Activated CD4-positive, alpha-beta T cell treated with anti-CD3 and anti-CD28 coated beads for 36 hours (primary cell): ENCODE measurements at regions not wholly inside any gene's neighbourhood (a gene's known extent, or its start where the extent isn't known, plus 50 kb on each side); places are given as distances from the start of the nearest gene placed in this dataset.

Source experiments
- ATAC-seq: fragments of 200-7000 bp; cut with Tn5 transposase; one replicate; pipeline ENCODE4 v1.10.0; 2021; ENCODE audit warnings: mild to moderate bottlenecking, moderate library complexity
- CTCF ChIA-PET: fragments of 350-600 bp; sonication (Branson Sonifier 250); formaldehyde crosslinking; loops from one replicate; lab custom pipeline; 2021; ENCODE audit warnings: antibody characterized with exemption; lab: Charles Lee
- POLR2A ChIA-PET: fragments of 350-600 bp; sonication (Branson Sonifier 250); formaldehyde crosslinking; loops from one replicate; lab custom pipeline; 2021; ENCODE audit warnings: antibody characterized with exemption, inconsistent platforms; lab: Charles Lee
- DNase-seq: peaks from one replicate; pipeline ENCODE4 v3.0.0-alpha.2; 2020
- H3K27ac Mint-ChIP-seq: one replicate; pipeline ENCODE4 v1.8.0; 2021; ENCODE audit warnings: mixed read lengths
- H3K27me3 Mint-ChIP-seq: one replicate; pipeline ENCODE4 v1.8.0; 2021; ENCODE audit warnings: mixed read lengths
- H3K36me3 Mint-ChIP-seq: one replicate; pipeline ENCODE4 v1.8.0; 2021; ENCODE audit warnings: low read depth, mixed read lengths
- H3K4me1 Mint-ChIP-seq: one replicate; pipeline ENCODE4 v1.8.0; 2021; ENCODE audit warnings: mixed read lengths
- H3K4me3 Mint-ChIP-seq: one replicate; pipeline ENCODE4 v1.8.0; 2021; ENCODE audit warnings: mild to moderate bottlenecking, moderate library complexity, mixed read lengths
- H3K9me3 Mint-ChIP-seq: one replicate; pipeline ENCODE4 v1.8.0; 2021; ENCODE audit warnings: low read depth, mixed read lengths
- intact Hi-C, 2 experiments: fragments of 100-400 bp; cut with DNase I in 1 of 2; cut with micrococcal nuclease in 1 of 2; formaldehyde crosslinking; loops; one replicate each; pipeline versions ENCODE4 v1.14.2 to v1.15.1; 2022 to 2024; cut with DNase I, micrococcal nuclease

- Mint-ChIP-seq H3K27ac (no peak overlapping the region), H3K4me1 (no peaks in the 10 kb centered on the region), H3K27me3 (peaks cover 2% of the 10 kb centered on the region), H3K9me3 (no peaks in the 10 kb centered on the region), H3K36me3 (no peaks in the 10 kb centered on the region), H3K4me3 (no peak overlapping the region)
- CTCF ChIA-PET, result interaction anchor here (0.6 kb wide), 1 partner anchor 144 kb away, joined by 3 read pairs; no protein-coding TSS in a partner anchor
- no peak for ATAC-seq
- intact Hi-C loops, result no loop called here
- POLR2A ChIA-PET, result no interaction called here
- DNase-seq, result no peak
Measured at GRCh38 chr6:82836022-82836575, 229.5 kb downstream of the UBE3D start.

- Mint-ChIP-seq H3K27me3 (peaks cover 2% of the 10 kb centered on the region), H3K4me1 (no peaks in the 10 kb centered on the region), H3K36me3 (no peaks in the 10 kb centered on the region), H3K4me3 (no peak overlapping the region), H3K9me3 (no peaks in the 10 kb centered on the region), H3K27ac (no peak overlapping the region)
- DNase-seq, result no peak
- intact Hi-C loops, result no loop called here
- CTCF ChIA-PET, result interaction anchor here (0.6 kb wide), 1 partner anchor 1573 kb away, joined by 3 read pairs; no protein-coding TSS in a partner anchor
- no peak for ATAC-seq
- POLR2A ChIA-PET, result no interaction called here
Measured at GRCh38 chr6:82840571-82840970, 225.1 kb downstream of the UBE3D start.

GRCh38 chr6:82841309-82841708, 224.3 kb downstream of the UBE3D start:
- DNase-seq, result no peak
- ChIA-PET POLR2A (no interaction called here), CTCF (interaction anchor here (0.6 kb wide), 1 partner anchor 1572 kb away, joined by 3 read pairs; no protein-coding TSS in a partner anchor)
- intact Hi-C loops, result no loop called here
- no peaks in the 10 kb centered on the region for H3K36me3 Mint-ChIP-seq
- no peak overlapping the region for H3K27ac Mint-ChIP-seq
- no peak overlapping the region for H3K4me3 Mint-ChIP-seq
- no peak for ATAC-seq
- peaks cover 2% of the 10 kb centered on the region for H3K27me3 Mint-ChIP-seq
- H3K4me1 Mint-ChIP-seq, result no peaks in the 10 kb centered on the region
- no peaks in the 10 kb centered on the region for H3K9me3 Mint-ChIP-seq
